ENCODE measurements at regions not wholly inside any gene's neighbourhood (a gene's known extent, or its start where the extent isn't known, plus 50 kb on each side); places are given as distances from the start of the nearest gene placed in this dataset.

DNA sequence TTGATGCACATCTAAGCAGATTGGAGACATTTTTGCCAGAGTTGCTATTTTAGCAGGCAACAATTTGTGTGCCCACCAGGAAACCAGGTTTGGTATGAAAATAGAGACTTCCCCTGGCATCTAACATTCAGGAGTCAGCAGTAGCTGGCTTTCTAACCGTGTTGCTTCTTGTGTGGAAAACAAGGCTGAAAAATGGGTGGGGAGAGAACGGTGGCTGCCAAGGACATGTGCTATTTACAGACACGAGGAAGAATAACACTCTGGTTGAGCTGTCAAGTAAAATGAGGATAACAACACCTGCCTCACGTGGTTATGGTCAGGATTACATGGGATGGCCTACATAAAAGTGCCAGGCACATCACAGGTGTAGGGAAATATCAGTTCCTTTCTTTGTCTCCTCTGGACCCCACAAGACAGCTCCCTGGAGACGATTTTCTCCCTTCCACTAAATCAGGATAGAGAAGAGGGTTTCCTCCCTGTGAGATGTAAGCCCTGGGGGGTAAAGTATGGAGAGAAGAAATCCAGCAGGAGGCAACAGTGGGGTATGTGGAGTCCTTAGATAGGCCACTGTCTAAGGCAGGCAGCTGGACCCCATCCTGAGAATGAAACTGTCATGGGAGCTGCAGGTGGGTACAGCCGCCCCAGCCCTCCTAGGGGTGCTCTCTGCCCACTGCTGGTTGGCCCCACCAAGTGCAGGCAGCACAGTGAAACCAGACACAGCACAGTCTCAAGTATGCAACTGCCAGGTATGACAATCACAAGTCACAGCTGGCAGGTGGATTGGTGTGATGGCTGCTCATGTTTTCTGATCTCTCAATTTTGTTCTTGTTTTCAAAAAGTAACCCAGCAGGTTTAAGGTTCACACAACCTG is 80.3 kb downstream of the TENT5C start:
- Histone ChIP-seq H3K4me3 (no peak overlapping the region), H3K27ac (peak overlapping the region in 2 of 4 donors; percentile 3 to 59), H3K36me3 (no peaks in the 10 kb centered on the region), H3K9me3 (no peaks in the 10 kb centered on the region), H3K4me1 (peaks cover 4 to 27% (median 19%) of the 10 kb centered on the region in 4 donors), H3K27me3 (no peaks in the 10 kb centered on the region)
- WGBS, 2 donors (ENCODE audit: low coverage in 1 of 2): 24 to 45% methylated on average over 5 to 6 of the region's 6 CpGs
- in situ Hi-C loops (cut with MboI; ENCODE audit: low pct_ligation_motif_present in 1 of 4, low pct_unique_long_range_greater_than_20kb in 1 of 4, low sequenced_read_pairs in 3 of 4): no loop called here
- intact Hi-C loops (cut with DNase I; ENCODE audit: low total_unique reads): no loop called here
- peak in 1 of 5 experiments; percentile 8 for TF ChIP-seq CTCF (IDR thresholded peaks at IDR 0.05)
- no peak for TF ChIP-seq EP300 (IDR thresholded peaks at IDR 0.05; ENCODE audit: low read depth)
- peak; percentile 61 for DNase-seq

DNA sequence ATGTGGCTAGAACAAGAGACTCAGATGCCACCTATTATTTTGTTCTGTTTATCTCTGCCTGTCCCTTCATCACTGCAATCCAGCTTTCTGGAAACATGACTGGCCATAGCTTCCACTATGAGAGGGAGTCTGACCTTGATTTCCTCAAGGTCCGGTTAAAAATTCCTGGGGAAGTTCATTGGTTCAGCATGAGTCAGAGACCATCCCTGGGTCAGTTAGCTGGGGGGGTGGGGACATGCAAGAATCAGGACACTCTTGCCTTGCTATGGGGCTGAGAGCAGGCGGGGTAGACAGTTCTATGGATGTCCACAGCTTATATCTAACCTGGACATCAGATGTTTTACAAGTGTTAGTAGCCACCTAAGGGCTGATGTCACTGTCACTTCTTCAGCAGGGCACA is 81.1 kb downstream of the TENT5C start:
- H3K9me3 ChIP-seq: no peaks in the 10 kb centered on the region
- intact Hi-C loops (cut with DNase I; ENCODE audit: low total_unique reads) (no loop called here), in situ Hi-C loops (cut with MboI; ENCODE audit: low pct_ligation_motif_present in 1 of 4, low pct_unique_long_range_greater_than_20kb in 1 of 4, low sequenced_read_pairs in 3 of 4) (no loop called here)
- no peak overlapping the region for H3K4me3 ChIP-seq
- TF ChIP-seq EP300 (IDR thresholded peaks at IDR 0.05; ENCODE audit: low read depth) (no peak), POLR2A (IDR thresholded peaks at IDR 0.05) (no peak), CTCF (IDR thresholded peaks at IDR 0.05) (no peak), POLR2AphosphoS5 (IDR thresholded peaks at IDR 0.05) (no peak)
- H3K4me1 ChIP-seq: peaks cover 4 to 20% (median 11%) of the 10 kb centered on the region in 4 donors
- H3K27me3 ChIP-seq: no peaks in the 10 kb centered on the region
- no peak for DNase-seq
- WGBS, 2 donors (ENCODE audit: low coverage in 1 of 2): 63% methylated on average over 2 of the region's 2 CpGs; no CpG with 5 or more reads in 1 of the 2 donors
- peak overlapping the region in 2 of 4 donors; percentile 3 to 59 for H3K27ac ChIP-seq
- H3K36me3 ChIP-seq: no peaks in the 10 kb centered on the region

DNA sequence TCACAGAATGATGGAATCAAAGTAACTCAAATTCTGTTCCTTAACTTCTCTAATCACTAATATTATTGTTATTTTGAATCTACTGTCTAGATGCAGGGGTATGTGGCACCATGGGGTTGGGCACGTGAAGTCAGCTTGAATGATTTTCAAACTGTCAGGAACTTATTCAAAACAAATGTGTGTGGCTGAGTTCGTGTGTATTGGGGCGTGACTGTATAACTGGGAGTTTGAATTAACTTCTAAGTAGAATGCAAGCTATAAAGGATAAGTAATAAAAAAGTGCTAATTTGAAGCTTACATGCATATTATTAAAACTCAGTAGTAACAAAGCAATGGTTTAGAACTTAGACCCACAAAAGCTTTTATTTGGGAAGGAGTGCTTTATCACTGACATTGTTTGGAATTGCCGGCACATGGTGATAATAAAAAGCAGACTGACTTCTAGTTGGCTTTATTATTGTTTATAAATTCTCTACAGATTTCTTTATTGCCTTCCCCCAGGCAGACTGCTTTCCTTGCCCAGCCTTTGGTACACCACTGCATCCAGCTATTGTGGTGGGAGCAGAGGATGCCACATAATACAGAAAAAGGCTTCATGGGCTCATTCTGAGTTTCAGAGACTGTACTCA is 84.3 kb downstream of the TENT5C start:
- no peak for TF ChIP-seq CTCF (IDR thresholded peaks at IDR 0.05)
- no peak for TF ChIP-seq EP300 (IDR thresholded peaks at IDR 0.05; ENCODE audit: low read depth)
- no peak for TF ChIP-seq POLR2A (IDR thresholded peaks at IDR 0.05)
- no peak for TF ChIP-seq POLR2AphosphoS5 (IDR thresholded peaks at IDR 0.05)
- no peaks in the 10 kb centered on the region for H3K9me3 ChIP-seq
- intact Hi-C loops (cut with DNase I; ENCODE audit: low total_unique reads): no loop called here
- 33 to 37% methylated on average over 3 to 4 of the region's 4 CpGs for WGBS, 2 donors (ENCODE audit: low coverage in 1 of 2)
- H3K36me3 ChIP-seq: no peaks in the 10 kb centered on the region
- no peak for DNase-seq
- H3K27ac ChIP-seq: peak overlapping the region in 1 of 4 donors; percentile 32
- H3K4me1 ChIP-seq: peaks cover 6 to 16% (median 12%) of the 10 kb centered on the region in 4 donors
- no peak overlapping the region for H3K4me3 ChIP-seq
- no peaks in the 10 kb centered on the region for H3K27me3 ChIP-seq
- in situ Hi-C loops (cut with MboI; ENCODE audit: low pct_ligation_motif_present in 1 of 4, low pct_unique_long_range_greater_than_20kb in 1 of 4, low sequenced_read_pairs in 3 of 4): no loop called here

DNA sequence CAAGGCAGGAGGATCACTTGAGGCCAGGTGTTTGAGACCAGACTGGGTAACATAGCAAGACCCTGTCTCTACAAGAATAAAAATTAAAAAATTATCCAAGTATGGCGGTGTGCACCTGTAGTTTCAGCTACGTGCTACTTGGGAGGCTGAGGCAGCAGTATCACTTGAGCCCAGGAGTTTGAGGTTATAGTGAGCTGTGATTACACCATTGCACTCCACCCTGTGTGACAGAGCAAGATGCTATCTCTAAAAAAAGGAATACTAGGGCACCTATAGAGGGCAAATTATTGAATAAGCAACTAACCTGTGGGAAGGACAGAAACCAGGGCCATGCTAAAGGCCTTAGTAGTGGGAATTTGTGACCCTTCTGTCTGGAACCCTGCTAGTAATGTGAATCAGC is 86.1 kb downstream of the TENT5C start:
- 100% methylated on average over 2 of the region's 2 CpGs for WGBS, 2 donors (ENCODE audit: low coverage in 1 of 2)
- DNase-seq: no peak
- no peak for TF ChIP-seq POLR2AphosphoS5 (IDR thresholded peaks at IDR 0.05)
- TF ChIP-seq POLR2A (IDR thresholded peaks at IDR 0.05): no peak
- TF ChIP-seq CTCF (IDR thresholded peaks at IDR 0.05): no peak
- no peak for TF ChIP-seq EP300 (IDR thresholded peaks at IDR 0.05; ENCODE audit: low read depth)
- Histone ChIP-seq H3K9me3 (no peaks in the 10 kb centered on the region), H3K36me3 (no peaks in the 10 kb centered on the region), H3K4me3 (no peak overlapping the region), H3K27me3 (no peaks in the 10 kb centered on the region), H3K27ac (no peak overlapping the region), H3K4me1 (peaks cover under 1 to 18% (median 7%) of the 10 kb centered on the region in 4 donors)
- in situ Hi-C loops (cut with MboI; ENCODE audit: low pct_ligation_motif_present in 1 of 4, low pct_unique_long_range_greater_than_20kb in 1 of 4, low sequenced_read_pairs in 3 of 4) (no loop called here), intact Hi-C loops (cut with DNase I; ENCODE audit: low total_unique reads) (no loop called here)

Measured in transverse colon (tissue), 4 donors.